GM12873 (cell line): ENCODE measurements at regions not wholly inside any gene's neighbourhood (a gene's known extent, or its start where the extent isn't known, plus 50 kb on each side); places are given as distances from the start of the nearest gene placed in this dataset.

Experiments
- CTCF ChIP-seq: IDR thresholded peaks from 2 replicates; pipeline ENCODE4 v1.5.1; 2012; ENCODE audit warnings: low read depth, mild to moderate bottlenecking, moderate library complexity, low read length, control low read depth; ENCODE audit not compliant: insufficient read depth; ENCODE audit errors: missing control alignments

DNA sequence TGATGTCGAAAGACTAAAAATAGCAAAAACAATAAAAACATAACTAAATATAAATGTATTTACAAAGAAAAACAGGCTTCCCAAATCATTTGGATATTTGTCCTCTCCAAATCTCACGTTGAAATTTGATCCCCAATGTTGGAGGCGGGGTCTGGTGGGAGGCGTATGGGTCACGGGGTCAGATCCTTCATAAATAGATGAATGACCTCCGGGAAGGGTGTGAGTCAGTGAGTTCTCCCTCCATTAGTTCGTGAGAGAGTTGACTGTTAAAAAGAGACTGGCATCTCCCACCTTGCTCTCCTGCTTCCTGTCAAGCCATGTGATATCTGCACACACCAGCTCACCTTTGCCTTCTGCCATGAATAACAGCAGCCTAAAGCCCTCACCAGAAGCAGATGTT, 703.0 kb downstream of the TMEM182 start:
- no peak for TF ChIP-seq CTCF

GRCh38 chr2:103469800-103470199, 708.0 kb downstream of the TMEM182 start:
- no peak for TF ChIP-seq CTCF

GRCh38 chr2:103484906-103485305, 723.1 kb downstream of the TMEM182 start:
- no peak for TF ChIP-seq CTCF

- no peak for TF ChIP-seq CTCF
These were observed 735.0 kb downstream of the TMEM182 start for GRCh38 chr2:103496850-103497249.

- no peak for TF ChIP-seq CTCF
These were observed 745.0 kb downstream of the TMEM182 start for GRCh38 chr2:103506812-103507211.

DNA sequence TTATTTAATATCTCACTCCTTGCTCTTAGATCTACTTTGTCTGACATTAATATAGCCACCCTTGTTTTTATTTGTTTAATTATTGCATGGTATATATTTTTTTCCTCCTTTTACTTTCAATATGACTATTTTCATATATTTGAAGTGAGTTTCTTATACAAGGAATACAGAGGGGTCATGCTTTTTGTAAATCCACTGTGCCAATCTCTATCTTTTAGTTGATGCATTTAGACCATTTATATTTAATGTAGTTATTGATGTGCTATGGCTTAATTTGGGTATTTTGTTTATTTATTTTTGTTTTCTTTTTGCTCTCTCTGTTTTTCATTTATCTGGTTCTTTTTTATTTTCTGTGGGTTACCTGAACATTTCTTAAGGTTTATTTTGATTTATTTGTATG, 750.6 kb downstream of the TMEM182 start:
- no peak for TF ChIP-seq CTCF

DNA sequence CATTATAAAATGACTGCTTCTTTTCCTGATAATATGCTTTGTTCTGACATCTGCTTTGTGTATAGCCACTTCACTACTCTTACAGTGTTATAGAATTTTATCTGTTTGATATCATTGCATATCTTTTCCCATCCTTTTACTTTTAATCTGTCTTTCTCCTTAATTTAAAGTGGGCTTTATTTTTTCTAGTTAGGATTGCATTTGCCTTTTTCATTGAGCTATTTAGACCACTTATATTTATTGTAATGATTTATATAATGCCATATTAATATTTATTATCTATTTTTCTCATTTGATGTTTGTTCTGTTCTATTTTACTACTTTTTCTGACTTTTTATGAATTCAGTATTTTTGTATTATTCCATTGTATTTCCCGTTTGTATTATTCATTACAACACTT, 758.7 kb downstream of the TMEM182 start:
- no peak for TF ChIP-seq CTCF

- TF ChIP-seq CTCF: no peak
These were observed 763.9 kb downstream of the TMEM182 start for GRCh38 chr2:103525756-103526155.
